Thyroid gland (tissue), 4 donors: ENCODE measurements at regions not wholly inside any gene's neighbourhood (a gene's known extent, or its start where the extent isn't known, plus 50 kb on each side); places are given as distances from the start of the nearest gene placed in this dataset.

Source experiments
- CTCF ChIP-seq, 6 experiments: fragments of 200-600 bp in 3 of 6; fragments of 450-650 bp in 3 of 6; sonication (generic) in 3 of 6; IDR thresholded peaks; one replicate each; pipeline ENCODE4 v1.5.1; 2016 to 2019; ENCODE audit warnings: antibody characterized with exemption in 6 of 6, mild to moderate bottlenecking in 2 of 6, inconsistent platforms in 1 of 6, moderate library complexity in 1 of 6
- POLR2A ChIP-seq, 2 donors: fragments of 450-650 bp; IDR thresholded peaks; one replicate each; pipeline ENCODE4 v1.6.1; 2017; ENCODE audit warnings: antibody characterized with exemption in 2 of 2, mild to moderate bottlenecking in 2 of 2, moderate library complexity in 1 of 2

- TF ChIP-seq CTCF (IDR thresholded peaks at IDR 0.05), result no peak
- no peak for TF ChIP-seq POLR2A (IDR thresholded peaks at IDR 0.05)
Observed at GRCh38 chr16:35296962-35297653, 1837.7 kb downstream of the TP53TG3F start.
